Fibroblast of lung (primary cell): ENCODE measurements at regions not wholly inside any gene's neighbourhood (a gene's known extent, or its start where the extent isn't known, plus 50 kb on each side); places are given as distances from the start of the nearest gene placed in this dataset.

Experiments used
- EZH2 ChIP-seq: IDR thresholded peaks from 2 replicates; pipeline ENCODE4 v1.5.1; 2012; ENCODE audit warnings: low read length, control low read depth, mild to moderate bottlenecking; ENCODE audit errors: missing control alignments
- TF ChIP-seq, protein P1 (sequence below), 2 donors: IDR thresholded peaks in 1 of 2; conservative IDR thresholded peaks in 1 of 2; 1 replicate in 1 of 2; 2 replicates in 1 of 2; pipeline ENCODE4 v1.5.1; 2011 to 2012; ENCODE audit warnings: low read length in 2 of 2, control low read depth in 1 of 2, inconsistent platforms in 1 of 2, low read depth in 1 of 2, mild to moderate bottlenecking in 1 of 2

DNA sequence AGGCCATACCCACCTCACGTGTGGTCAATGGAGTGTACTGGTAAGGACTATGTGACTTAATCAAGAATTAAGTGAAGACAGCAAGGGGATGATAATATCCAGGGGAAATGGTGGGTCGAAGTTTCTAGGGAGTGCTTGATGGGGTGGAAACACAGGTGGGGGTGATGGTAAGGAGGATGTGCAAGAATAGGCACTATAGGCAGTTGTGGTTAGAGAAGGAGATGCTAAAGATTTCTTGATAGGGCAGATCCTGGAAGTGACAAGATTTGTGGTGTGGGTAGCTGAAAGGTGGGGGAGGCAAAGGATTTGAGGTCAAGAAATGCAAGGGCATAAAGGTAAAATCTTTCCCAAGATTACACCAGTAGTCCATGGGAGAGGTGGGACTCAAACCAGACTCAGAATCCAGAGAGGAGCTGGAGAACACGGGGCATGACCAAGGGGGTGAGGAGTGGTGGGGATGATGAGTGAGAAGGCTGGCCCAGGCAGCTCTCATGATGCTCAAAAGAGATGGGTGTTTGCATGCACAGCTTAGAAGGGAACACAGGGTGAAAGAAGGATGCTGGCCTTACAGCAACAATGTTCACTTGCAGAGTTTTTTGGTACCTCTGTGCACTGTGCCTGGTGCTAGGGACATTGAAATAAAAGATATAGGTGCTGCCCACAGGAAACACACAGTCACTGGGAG, 78.4 kb downstream of the CCR1 start:
- TF ChIP-seq, protein P1, sequence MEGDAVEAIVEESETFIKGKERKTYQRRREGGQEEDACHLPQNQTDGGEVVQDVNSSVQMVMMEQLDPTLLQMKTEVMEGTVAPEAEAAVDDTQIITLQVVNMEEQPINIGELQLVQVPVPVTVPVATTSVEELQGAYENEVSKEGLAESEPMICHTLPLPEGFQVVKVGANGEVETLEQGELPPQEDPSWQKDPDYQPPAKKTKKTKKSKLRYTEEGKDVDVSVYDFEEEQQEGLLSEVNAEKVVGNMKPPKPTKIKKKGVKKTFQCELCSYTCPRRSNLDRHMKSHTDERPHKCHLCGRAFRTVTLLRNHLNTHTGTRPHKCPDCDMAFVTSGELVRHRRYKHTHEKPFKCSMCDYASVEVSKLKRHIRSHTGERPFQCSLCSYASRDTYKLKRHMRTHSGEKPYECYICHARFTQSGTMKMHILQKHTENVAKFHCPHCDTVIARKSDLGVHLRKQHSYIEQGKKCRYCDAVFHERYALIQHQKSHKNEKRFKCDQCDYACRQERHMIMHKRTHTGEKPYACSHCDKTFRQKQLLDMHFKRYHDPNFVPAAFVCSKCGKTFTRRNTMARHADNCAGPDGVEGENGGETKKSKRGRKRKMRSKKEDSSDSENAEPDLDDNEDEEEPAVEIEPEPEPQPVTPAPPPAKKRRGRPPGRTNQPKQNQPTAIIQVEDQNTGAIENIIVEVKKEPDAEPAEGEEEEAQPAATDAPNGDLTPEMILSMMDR (conservative IDR thresholded peaks at IDR 0.05 in 1 of 2, IDR thresholded peaks at IDR 0.05 in 1 of 2; ENCODE audit: low read depth in 1 of 2, low read length in 2 of 2): no peak
- no peak for TF ChIP-seq EZH2
